PFSK-1 (cell line): ENCODE measurements at regions not wholly inside any gene's neighbourhood (a gene's known extent, or its start where the extent isn't known, plus 50 kb on each side); places are given as distances from the start of the nearest gene placed in this dataset.

Experiments used
- FOXP2 ChIP-seq: optimal IDR thresholded peaks from 2 replicates; pipeline ENCODE3; 2011; ENCODE audit warnings: borderline replicate concordance, control low read depth, inconsistent platforms; ENCODE audit not compliant: insufficient read depth; ENCODE audit errors: extremely low read length, extremely low read depth
- POLR2AphosphoS5 ChIP-seq: IDR thresholded peaks from 2 replicates; pipeline ENCODE4 v1.6.1; 2012; ENCODE audit warnings: low read depth, mild to moderate bottlenecking, control low read depth, low read length, moderate library complexity
- SIN3A ChIP-seq: IDR thresholded peaks from 2 replicates; pipeline ENCODE4 v1.6.1; 2012; ENCODE audit warnings: mild to moderate bottlenecking, low read length, moderate library complexity, borderline replicate concordance; ENCODE audit not compliant: insufficient read depth
- TAF1 ChIP-seq: IDR thresholded peaks from 2 replicates; pipeline ENCODE4 v1.6.1; 2012; ENCODE audit warnings: low read length, control low read depth, borderline replicate concordance; ENCODE audit not compliant: insufficient read depth
- TF ChIP-seq, protein P1 (sequence below), 2 experiments: IDR thresholded peaks; 2 replicates each; pipeline versions ENCODE4 v1.6.1 to v1.8.0; 2011 to 2012; ENCODE audit warnings: low read depth in 2 of 2, low read length in 2 of 2, control low read depth in 1 of 2, inconsistent platforms in 1 of 2, mild to moderate bottlenecking in 1 of 2, moderate library complexity in 1 of 2; ENCODE audit not compliant: insufficient read depth in 1 of 2

DNA sequence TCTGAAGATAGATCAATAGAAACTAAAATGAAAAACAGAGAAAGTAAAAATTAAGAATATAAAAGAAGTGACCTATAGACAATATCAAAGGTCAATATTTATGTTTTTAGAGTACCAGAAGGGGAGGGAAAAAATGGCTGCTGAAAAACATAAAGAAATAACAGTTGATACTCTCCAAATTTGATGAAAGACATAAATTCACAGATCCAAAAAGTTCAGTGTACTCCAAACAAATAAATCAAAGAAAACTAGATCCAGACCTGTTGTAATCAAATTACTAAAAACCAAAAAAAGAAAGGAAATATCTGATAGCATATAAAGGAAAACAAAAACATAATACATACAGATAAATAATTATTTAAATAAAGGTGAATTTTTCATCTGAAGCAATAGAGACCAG is 1689.1 kb upstream of the TMEFF2 start:
- TF ChIP-seq, protein P1, sequence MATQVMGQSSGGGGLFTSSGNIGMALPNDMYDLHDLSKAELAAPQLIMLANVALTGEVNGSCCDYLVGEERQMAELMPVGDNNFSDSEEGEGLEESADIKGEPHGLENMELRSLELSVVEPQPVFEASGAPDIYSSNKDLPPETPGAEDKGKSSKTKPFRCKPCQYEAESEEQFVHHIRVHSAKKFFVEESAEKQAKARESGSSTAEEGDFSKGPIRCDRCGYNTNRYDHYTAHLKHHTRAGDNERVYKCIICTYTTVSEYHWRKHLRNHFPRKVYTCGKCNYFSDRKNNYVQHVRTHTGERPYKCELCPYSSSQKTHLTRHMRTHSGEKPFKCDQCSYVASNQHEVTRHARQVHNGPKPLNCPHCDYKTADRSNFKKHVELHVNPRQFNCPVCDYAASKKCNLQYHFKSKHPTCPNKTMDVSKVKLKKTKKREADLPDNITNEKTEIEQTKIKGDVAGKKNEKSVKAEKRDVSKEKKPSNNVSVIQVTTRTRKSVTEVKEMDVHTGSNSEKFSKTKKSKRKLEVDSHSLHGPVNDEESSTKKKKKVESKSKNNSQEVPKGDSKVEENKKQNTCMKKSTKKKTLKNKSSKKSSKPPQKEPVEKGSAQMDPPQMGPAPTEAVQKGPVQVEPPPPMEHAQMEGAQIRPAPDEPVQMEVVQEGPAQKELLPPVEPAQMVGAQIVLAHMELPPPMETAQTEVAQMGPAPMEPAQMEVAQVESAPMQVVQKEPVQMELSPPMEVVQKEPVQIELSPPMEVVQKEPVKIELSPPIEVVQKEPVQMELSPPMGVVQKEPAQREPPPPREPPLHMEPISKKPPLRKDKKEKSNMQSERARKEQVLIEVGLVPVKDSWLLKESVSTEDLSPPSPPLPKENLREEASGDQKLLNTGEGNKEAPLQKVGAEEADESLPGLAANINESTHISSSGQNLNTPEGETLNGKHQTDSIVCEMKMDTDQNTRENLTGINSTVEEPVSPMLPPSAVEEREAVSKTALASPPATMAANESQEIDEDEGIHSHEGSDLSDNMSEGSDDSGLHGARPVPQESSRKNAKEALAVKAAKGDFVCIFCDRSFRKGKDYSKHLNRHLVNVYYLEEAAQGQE (IDR thresholded peaks at IDR 0.05; ENCODE audit: insufficient read depth in 1 of 2, low read depth in 2 of 2, low read length in 2 of 2) = no peak
- TF ChIP-seq SIN3A (no peak), TAF1 (no peak), FOXP2 (no peak), POLR2AphosphoS5 (no peak)

DNA sequence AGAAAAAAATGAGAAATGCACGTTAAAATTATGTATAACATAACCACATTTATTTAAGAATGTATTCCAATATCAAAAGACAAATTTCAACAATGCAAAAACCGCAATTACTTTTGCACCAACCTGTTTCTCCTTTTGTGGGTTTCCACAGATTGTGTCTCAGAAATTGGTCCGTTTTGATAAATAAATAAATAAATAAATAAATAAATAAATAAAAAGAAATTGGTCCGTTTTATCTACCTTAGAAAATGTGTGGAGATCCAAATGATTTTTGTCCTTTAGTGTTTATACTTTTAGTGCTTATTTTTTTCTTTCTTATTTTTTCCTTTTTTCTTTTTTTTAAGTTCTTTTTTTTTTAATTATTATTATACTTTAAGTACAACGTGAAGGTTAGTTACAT is 1682.2 kb upstream of the TMEFF2 start:
- no peak for TF ChIP-seq POLR2AphosphoS5
- TF ChIP-seq, protein P1 (IDR thresholded peaks at IDR 0.05; ENCODE audit: insufficient read depth in 1 of 2, low read depth in 2 of 2, low read length in 2 of 2) = no peak
- TF ChIP-seq TAF1 = no peak
- TF ChIP-seq SIN3A = no peak
- TF ChIP-seq FOXP2 = no peak

DNA sequence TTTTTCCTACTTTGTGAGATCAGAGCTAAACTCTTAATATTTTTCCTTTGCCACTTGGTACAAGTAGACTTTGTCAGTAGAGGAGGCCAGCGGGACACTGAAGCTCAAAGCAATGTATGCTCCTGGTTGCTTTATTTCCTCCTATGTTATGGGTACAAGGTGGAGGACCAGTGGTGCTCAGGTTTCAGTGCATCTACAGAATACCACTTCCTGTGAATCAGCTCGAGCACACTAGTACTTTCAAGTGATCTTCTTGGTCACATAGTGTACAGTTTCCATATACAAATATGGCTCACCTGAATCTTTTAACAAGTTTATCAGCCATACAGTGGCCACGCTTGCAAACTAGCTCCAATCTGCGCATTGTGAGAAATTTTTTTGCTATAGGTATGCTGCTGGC is 1674.8 kb upstream of the TMEFF2 start:
- TF ChIP-seq, protein P1 (IDR thresholded peaks at IDR 0.05; ENCODE audit: insufficient read depth in 1 of 2, low read depth in 2 of 2, low read length in 2 of 2) = no peak
- no peak for TF ChIP-seq SIN3A
- no peak for TF ChIP-seq POLR2AphosphoS5
- no peak for TF ChIP-seq FOXP2
- no peak for TF ChIP-seq TAF1

- TF ChIP-seq POLR2AphosphoS5 (no peak), TAF1 (no peak), SIN3A (no peak), FOXP2 (no peak)
- TF ChIP-seq, protein P1 (IDR thresholded peaks at IDR 0.05; ENCODE audit: insufficient read depth in 1 of 2, low read depth in 2 of 2, low read length in 2 of 2) = no peak
Measured at GRCh38 chr2:193868833-193869232, 1674.1 kb upstream of the TMEFF2 start.

- TF ChIP-seq FOXP2 = no peak
- TF ChIP-seq, protein P1 (IDR thresholded peaks at IDR 0.05; ENCODE audit: insufficient read depth in 1 of 2, low read depth in 2 of 2, low read length in 2 of 2) = no peak
- no peak for TF ChIP-seq TAF1
- no peak for TF ChIP-seq SIN3A
- TF ChIP-seq POLR2AphosphoS5 = no peak
Measured at GRCh38 chr2:193868132-193868531, 1673.4 kb upstream of the TMEFF2 start.
